Ramos (cell line): ENCODE measurements at regions not wholly inside any gene's neighbourhood (a gene's known extent, or its start where the extent isn't known, plus 50 kb on each side); places are given as distances from the start of the nearest gene placed in this dataset.
"Not testable (repeated sequence)": the region's sequence is repeated elsewhere in the genome, so short reads cannot be mapped to it uniquely, and the experiment has no call there.

ENCODE experiments used
- in situ Hi-C: fragments of 300-500 bp; cut with MboI; formaldehyde crosslinking; loops from one replicate; pipeline ENCODE4 v1.14.3; 2022; ENCODE audit warnings: low sequenced_read_pairs; ENCODE audit not compliant: unreplicated experiment

DNA sequence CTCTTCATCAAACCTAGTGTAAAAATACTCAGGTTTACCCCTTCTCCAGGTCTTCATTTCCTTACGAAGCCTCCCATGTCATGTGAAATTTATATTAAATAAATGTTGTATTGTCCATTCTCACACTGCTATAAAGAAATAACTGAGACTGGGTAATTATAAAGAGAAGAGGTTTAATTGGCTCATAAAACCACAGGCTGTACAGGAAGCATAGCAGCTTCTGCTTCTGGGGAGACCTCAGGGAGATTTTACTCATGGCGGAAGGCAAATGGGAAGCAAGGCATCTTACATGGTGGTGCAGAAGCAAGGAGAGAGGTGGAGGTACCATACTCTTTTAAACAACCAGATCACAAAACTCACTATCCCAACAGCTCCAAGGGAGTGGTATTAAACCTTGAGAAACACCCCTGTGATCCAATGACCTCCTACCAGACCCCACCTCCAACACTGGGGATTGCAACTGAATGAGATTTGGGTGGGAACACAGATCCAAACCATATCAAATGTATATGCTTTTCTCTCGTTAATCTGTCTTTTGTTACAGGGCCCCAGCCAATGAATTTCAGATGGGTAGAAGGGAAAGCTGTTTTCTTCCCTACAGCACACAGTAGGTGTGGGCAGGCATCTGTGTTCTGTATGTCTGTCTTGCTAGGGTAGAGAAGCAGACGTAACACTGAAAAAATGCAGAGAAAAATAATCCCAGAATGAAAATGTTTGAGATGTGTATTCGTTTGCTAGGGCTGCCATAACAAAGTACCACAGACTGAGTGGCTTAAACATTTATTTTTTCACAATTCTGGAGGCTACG lies 88.0 kb upstream of the BTN3A2 start:
- in situ Hi-C loops, result no loop called here

DNA sequence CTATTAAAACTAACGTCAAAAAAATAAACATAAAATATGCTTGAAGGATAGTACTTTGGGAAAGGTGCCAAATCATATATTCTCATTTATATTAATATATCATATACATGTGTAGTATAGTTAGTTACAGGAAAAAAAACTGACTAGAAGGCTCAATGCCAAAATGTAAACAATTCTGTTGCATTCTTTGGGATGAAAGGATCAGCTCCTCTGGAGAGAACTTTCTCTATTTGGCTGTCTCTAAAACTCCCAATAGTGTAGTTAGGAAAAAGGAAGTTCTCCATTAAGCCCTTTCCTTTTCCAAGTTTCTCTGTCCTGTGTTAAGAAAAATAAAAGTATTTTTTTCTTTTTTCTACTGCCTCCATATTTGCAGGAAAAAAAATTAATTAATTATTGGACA lies 86.5 kb upstream of the BTN3A2 start:
- in situ Hi-C loops, result no loop called here

DNA sequence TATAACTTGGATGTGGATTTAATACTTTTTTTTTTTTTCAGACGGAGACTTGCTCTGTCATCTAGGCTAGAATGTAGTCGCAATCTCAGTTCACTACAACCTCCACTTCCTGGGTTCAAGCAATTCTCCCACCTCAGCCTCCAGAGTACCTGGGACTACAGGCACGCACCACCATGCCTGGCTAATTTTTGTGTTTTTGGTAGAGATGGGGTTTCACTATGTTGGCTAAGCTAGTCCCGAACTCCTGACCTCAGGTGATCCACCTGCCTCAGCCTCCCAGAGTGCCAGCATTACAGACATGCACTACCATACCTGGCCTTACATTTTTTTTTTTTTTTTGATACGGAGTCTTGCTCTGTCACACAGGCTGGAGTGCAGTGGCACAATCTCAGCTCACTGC lies 85.6 kb upstream of the BTN3A2 start:
- in situ Hi-C loops, result not testable (repeated sequence)

DNA sequence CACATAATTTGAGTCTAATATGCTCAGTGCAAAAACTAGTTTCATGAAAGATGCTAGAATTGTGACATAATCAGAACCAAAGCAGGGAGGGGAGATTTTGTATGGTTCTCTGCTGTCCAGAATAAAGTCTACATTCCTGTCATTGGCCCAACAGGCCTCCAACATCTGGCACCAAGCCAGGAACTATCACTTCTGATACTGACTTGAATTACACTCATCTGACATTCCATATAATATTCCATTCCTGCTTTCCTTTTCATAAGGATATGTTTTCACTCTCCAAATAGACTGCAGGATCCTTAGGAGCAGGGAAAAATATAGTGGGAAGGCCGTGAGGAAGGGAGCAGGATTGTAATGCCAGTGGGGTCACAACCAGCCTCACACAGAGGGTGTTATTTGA lies 84.6 kb upstream of the BTN3A2 start:
- in situ Hi-C loops, result no loop called here

DNA sequence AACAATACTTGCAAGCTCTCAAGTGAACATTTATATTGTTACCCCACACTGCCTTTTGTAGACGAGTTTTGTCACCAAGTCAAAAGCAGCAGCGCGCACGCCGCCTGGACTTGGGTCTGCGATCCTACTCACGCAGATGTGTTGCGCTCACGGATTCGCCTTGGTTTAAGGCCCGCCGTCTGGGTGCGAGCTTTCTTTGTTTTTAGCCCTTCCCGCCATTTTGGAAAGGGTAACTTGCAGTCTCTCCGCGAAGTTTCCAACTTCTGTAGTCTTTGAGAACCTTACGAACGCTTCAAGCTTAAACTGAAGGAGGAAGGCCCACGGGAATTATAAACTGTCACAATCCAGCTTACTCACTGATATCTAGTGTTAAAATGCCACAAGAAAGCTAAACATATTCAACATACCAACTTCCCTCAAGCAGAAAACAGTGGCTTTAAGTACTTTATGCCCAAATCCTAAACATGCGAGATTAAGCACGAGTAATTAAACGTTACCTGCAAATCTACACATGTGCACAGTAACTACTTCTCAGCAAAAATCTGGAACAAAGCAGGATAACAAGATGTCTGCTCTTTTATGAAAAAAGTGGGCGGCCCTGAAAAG lies 80.4 kb upstream of the BTN3A2 start:
- in situ Hi-C loops, result no loop called here

DNA sequence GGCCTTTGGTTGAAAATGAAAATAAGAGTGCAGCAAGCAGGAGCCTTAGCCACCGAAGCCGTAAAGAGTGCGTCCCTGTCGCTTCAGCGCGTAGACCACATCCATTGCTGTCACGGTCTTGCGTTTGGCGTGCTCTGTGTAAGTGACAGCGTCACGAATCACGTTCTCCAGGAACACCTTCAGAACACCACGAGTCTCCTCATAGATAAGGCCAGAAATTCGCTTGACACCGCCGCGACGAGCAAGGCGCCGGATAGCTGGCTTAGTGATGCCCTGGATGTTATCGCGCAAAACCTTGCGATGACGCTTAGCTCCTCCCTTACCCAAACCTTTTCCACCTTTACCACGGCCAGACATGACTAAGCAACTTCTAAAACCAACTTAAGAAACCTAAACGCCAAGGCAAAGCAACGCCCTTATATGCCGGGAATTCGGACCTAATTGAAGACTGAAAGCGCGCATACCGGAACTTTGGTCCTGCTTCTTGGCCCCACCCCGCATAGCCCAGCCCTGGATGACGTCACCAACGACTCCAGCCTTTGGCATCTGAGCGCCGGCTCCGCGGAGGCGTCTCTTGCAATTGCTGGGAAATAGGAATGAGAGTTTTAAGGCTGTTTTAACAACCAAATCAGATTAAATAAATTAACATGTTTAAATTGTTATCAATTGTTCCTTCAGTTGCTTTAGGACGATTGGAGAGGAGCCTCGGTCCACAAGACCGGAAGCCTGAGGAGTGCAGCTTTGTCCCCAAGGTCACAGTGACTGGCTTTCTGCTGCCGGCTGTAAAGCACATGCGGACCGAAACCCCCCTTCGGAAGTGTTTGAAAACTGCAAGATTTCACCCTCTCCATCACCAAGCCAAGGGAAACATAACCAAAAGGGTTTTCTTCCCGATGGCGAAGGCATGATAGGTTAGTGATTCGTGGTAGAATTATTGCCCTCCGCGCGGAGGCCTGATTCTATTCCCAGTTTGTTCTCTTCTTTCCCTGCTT lies 79.6 kb upstream of the BTN3A2 start:
- in situ Hi-C loops, result no loop called here

DNA sequence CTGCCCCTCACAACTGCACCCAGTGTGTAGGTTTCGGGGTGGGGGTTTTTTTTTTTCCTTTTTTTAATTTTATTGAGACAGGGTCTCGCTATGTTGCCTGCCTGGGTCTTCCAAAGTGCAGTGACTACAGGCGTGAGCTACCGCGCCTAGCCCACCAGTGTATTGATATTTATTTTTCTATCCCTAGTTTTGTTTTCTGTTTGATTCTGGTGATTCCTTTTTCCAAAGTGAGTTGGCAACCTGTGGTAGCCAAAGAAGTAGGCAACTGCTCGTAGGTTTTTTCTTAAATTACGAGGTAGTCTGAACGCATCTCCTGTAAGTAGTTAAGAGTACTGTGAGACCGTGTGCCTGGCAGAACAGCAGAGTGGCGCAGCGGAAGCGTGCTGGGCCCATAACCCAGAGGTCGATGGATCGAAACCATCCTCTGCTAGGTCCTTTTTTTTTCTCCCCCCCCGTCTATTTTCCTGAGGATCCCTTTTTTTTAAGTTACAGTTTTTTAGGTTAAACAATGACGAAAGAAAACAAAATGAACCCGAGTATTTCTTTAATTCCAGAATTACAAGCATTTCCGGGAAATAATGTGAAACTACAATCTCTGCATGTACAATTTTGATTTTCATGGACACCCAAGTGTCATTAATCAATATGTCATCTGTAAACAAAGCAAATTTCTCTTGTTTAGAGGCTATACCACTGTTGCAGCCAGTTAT lies 78.7 kb upstream of the BTN3A2 start:
- in situ Hi-C loops, result no loop called here

DNA sequence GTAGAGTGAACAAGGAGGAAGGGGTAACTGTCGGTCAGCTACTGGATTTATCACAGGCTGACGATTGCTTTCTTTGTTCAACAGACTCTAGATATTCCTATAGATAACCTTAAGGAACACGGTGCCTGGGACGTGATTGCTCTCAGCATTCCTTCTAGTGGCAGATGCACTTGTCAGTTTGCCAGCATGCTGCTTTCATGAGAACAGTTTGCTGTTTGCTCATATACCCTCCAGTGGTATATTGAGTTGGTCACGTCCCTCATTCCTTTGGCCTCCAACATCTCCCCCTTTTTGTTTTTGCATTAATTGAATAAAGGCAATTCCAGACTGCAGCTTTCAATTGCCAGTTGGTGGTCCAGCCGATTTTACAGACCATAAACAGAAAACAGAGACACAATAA lies 76.8 kb upstream of the BTN3A2 start:
- in situ Hi-C loops, result no loop called here

DNA sequence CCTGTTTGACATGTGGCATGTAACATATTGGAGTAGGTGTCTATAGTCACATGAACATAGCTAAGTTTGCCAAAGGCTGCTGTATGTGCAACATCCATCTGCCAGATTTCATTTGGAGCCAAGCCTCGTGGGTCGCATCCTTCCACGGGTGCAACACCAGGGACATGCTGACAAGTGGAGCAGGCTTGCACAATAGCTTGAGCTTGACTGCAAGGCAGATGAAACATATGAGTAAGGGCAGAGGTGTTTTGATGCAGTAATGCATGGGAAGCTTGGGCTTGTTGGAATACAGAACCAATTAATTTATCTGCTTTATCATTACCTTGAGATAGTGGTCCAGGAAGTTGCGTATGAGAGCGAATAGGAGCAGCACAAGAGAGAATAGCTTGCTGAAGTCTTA lies 74.1 kb upstream of the BTN3A2 start:
- in situ Hi-C loops, result no loop called here

DNA sequence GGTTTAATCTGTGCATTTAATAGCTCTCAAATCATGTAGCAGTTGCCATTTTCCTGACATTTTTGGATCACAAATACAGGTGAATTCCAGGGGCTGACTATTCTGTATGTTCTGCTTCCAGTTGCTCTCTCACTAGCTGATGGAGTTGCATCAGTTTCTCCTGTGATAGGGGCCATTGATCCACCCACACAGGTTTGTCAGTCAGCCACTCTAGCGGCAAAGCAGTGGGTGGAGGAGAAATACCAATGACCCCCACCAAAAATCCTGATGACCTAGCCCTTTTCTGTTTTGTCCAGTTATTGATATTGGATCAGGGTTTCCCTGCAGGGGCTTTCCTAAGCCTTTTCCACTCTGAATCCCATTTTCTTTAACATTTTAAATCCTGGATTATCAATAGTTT lies 72.3 kb upstream of the BTN3A2 start:
- in situ Hi-C loops, result no loop called here

DNA sequence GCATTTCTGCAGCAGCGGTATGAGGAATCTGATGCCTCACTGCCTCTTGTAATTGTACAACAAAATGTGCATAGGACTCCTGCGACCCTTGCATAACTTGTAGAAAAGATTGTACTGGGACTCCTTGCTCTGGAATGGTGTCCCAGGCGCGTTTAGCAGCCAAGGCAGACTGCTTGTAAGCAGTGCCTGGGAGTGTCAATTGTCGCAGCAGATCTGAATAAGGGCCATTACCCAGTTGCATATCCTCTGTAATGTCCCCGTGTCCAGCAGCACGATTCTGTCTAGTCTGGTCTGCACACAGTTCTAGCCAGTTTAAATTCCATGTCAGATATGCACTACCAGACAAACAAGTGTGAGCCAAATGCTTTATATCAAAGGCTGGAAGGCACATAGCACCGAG lies 70.7 kb upstream of the BTN3A2 start:
- in situ Hi-C loops, result no loop called here

DNA sequence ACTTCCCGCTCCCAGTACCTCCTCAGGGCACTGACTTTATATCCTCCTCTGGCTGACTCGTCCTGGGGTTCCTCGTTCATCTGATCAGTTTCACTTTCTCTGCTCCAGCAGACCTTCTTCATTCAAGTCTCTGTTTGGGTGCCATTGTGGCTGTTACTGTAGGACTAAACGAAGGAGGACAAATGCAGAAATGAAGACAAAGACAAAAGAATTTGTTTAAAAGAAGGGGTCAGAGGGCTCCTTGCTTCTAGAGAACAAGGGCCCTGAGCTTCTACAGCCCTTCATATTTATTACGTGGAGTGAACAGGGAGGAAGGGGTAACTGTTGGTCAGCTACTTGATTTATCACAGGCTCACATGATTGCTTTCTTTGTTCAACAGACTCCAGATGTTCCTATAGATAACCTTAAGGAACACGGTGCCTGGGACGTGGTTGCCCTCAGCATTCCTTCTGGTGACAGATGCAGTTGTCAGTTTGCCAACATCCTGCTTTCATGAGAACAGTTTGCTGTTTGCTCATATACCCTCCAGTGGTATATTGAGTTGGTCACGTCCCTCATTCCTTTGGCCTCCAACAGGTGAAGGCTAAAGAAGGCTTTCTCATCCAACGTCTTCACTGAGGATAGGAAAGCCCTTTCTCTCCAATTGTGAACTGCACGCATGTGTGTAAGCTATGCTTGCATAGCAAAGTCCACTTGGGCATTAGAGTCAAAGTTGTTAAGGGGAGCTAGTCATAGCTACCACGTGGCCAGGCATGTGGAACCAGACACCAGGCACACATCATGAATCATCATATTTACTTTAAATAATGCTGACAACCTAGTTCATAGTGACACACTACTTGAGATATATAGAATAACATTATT lies 69.1 kb upstream of the BTN3A2 start:
- in situ Hi-C loops, result no loop called here

DNA sequence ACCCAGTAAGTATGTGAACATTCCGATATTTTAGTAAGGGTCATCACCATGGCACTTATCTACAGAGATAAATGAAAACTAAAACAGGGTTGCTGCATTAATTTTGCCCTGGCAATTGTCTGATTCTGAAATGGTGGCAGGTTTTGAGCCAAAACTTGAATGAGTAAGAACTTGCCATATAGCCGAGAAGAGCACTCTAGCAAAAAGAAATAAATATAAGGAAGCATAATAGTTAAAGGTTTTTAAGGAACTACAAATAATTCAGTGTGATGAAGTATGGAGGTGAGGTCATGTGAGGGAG lies 68.5 kb upstream of the BTN3A2 start:
- in situ Hi-C loops, result no loop called here

DNA sequence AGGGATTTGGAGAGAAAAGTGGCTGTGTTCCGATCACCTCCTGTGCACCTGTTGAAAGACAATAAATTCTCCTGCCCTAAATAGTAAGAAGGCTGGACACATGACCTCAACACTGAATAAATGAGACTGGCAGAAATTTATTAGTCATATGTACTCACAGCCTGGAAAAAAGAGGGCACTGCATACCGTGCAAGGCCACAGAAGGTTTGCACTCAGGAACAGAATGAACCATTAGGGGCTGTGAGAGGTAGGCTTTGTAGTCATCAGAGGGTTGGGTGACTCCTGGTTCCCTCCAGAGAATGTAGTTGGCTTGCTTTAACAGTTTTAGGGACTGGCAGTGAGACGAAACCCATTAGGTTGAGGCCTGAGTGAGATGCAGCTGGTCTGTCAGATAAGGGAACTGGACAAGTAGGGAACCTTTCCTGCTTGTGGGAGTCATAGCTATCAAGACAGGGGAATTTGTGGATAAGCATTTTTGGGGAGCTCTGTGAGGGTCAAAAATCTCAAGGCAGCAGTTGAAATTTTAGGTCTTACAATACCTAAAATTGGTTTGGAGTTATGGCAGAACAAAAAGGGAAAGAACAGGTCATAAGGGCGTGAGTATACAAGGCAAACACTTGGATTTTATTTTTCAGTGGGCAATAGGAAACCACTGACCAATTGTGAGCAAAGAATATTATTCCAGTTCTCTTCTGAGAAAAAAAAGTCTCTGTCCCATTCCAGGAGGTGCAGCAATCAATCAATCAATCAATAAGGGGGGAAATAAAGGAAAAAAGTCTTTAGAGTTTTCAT lies 67.9 kb upstream of the BTN3A2 start:
- in situ Hi-C loops, result no loop called here

DNA sequence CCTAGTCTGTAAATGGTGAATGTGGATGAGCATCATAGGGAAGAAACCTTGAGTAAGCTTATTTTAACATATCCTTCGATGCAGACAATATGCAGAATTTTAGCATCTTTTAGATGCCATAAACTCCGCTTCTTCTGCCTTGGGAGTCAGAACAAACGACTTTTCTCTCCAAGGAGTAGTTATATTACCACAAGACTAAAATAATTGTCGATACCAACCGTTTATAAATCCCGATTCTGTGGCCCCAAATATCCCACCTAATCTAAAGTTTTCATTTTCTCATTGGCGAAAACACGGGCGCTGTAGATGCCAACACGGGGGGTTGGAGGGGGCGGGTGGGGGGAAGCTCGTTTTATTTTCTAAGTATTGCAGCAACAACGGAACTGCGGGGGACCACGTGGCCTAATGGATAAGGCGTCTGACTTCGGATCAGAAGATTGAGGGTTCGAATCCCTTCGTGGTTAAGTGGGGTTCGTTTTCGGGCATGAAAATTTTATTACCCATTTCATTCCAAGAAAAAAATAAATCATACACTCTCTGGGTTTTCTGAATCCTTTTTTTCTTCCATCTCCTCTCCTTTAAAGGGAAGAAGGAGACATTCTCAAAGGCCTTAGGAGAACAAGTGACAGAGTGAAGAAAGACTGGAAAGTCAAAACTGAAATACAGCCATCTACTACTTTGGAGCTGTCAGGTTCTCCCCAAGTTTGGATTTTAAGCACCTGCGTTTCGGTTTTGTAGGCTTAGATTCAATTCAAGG lies 65.5 kb upstream of the BTN3A2 start:
- in situ Hi-C loops, result no loop called here

DNA sequence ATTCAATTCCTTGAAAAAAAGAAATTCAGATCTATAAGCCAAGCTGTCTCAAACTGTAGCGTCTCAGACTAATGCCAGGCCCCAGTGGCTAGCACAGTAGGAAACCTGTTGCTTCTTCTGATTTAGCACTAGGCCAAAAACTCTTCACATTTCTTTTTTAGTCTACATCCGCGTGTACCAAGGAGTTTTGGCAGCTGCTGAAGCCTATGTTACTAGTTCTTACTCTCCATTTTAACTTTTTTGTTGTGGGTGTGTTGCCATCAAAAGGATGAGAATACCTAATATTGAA lies 65.0 kb upstream of the BTN3A2 start:
- in situ Hi-C loops, result no loop called here

DNA sequence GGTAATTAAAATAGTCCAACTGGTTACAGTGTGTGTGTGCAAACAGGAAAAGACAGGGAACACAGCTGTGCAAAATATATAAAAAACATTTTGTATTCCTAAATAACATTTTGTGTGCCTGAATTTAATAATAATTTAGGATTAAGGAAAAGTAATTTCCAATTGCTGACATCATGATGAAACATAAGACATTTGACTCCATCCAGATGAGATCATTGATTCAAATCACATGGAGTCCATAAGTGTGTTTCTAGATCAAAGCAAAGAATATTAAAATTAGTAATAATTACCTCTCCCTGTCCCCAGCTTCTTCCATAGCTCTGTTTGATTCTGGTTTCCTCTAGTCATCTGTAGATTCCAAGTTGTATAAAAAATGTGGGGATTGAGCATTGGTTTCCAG lies 64.6 kb upstream of the BTN3A2 start:
- in situ Hi-C loops, result no loop called here

DNA sequence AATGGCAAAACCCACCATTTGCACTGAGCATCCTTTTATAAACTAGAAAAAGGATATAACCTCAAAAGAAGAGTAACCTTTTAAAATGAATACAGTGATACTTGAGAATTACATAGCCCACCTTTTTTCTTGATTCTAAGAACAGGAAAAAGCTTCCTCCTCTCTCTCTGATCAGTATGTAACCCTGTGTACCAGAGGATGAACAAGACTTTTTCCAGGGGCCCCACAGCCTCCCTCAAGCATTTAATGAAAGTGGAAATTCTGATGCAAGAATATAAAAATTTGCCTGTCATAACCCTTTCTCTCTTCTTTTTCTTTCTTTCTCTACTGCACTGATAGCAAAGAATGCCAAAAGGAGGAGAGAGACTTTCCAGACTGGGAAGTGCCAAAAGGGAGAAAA lies 64.2 kb upstream of the BTN3A2 start:
- in situ Hi-C loops, result no loop called here
